PC-3 (cell line): ENCODE measurements at regions not wholly inside any gene's neighbourhood (a gene's known extent, or its start where the extent isn't known, plus 50 kb on each side); places are given as distances from the start of the nearest gene placed in this dataset.

Experiments used
- CTCF ChIP-seq: fragments of 300-600 bp; sonication (generic); conservative IDR thresholded peaks from 2 replicates; pipeline ENCODE4 v1.5.1; 2017; ENCODE audit warnings: antibody characterized with exemption, low read depth, mild to moderate bottlenecking, low read length
- EZH2 ChIP-seq: fragments of 300-600 bp; sonication (generic); IDR thresholded peaks from one replicate; pipeline ENCODE4 v1.6.1; 2017; ENCODE audit warnings: antibody characterized with exemption, mild to moderate bottlenecking, low read length; ENCODE audit not compliant: unreplicated experiment
- EZH2phosphoT487 ChIP-seq: fragments of 300-600 bp; sonication (generic); IDR thresholded peaks from 2 replicates; pipeline ENCODE4 v1.6.1; 2018; ENCODE audit warnings: mild to moderate bottlenecking, antibody characterized with exemption, low read length, borderline replicate concordance

GRCh38 chr7:28310460-28310848 is 101.9 kb upstream of the CREB5 start:
- TF ChIP-seq CTCF (no peak), EZH2phosphoT487 (no peak), EZH2 (no peak)
